SK-N-SH treated with all-trans-retinoic acid at 6 μM for 48 hours (cell line): ENCODE measurements at regions not wholly inside any gene's neighbourhood (a gene's known extent, or its start where the extent isn't known, plus 50 kb on each side); places are given as distances from the start of the nearest gene placed in this dataset.

Source experiments
- ATAC-seq: fragments of 200-7000 bp; cut with Tn5 transposase; 3 replicates; pipeline ENCODE4 v1.9.1; 2020; ENCODE audit warnings: mild to moderate bottlenecking, moderate library complexity
- ARNTL ChIP-seq: fragments of 450-650 bp; formaldehyde crosslinking; IDR thresholded peaks from 2 replicates; pipeline ENCODE4 v1.5.0; 2020; ENCODE audit warnings: low read depth, mild to moderate bottlenecking, moderate library complexity, borderline replicate concordance
- BACH2 ChIP-seq: fragments of 250-450 bp; sonication (Bioruptor Pico); IDR thresholded peaks from 2 replicates; pipeline ENCODE4 v1.9.0; 2021; ENCODE audit warnings: mild to moderate bottlenecking, borderline replicate concordance
- CREB5 ChIP-seq: fragments of 250-450 bp; sonication (Bioruptor Pico); IDR thresholded peaks from 2 replicates; pipeline ENCODE4 v1.5.1; 2020; ENCODE audit warnings: low read depth, mild to moderate bottlenecking, moderate library complexity
- CSDC2 ChIP-seq: fragments of 250-450 bp; sonication (Bioruptor Pico); IDR thresholded peaks from 2 replicates; pipeline ENCODE4 v1.5.0; 2020; ENCODE audit warnings: mild to moderate bottlenecking, moderate library complexity
- ESRRG ChIP-seq: fragments of 250-450 bp; sonication (Bioruptor Pico); IDR thresholded peaks from 2 replicates; pipeline ENCODE4 v1.6.1; 2021; ENCODE audit warnings: mild to moderate bottlenecking
- GLIS3 ChIP-seq: fragments of 250-450 bp; sonication (Bioruptor Pico); IDR thresholded peaks from 2 replicates; pipeline ENCODE4 v1.5.0; 2020; ENCODE audit warnings: mild to moderate bottlenecking, moderate library complexity
- ISL1 ChIP-seq: fragments of 250-450 bp; sonication (Bioruptor Pico); IDR thresholded peaks from 2 replicates; pipeline ENCODE4 v2.1.2; 2022; ENCODE audit warnings: mild to moderate bottlenecking, moderate library complexity
- OSR1 ChIP-seq: fragments of 250-450 bp; sonication (Bioruptor Pico); IDR thresholded peaks from 2 replicates; pipeline ENCODE4 v1.8.0; 2022; ENCODE audit warnings: moderate library complexity, mild to moderate bottlenecking, inconsistent platforms
- POU6F1 ChIP-seq: fragments of 250-450 bp; sonication (Bioruptor Pico); IDR thresholded peaks from 2 replicates; pipeline ENCODE4 v1.8.0; 2021; ENCODE audit warnings: low read depth, mild to moderate bottlenecking, moderate library complexity, borderline replicate concordance
- PPARA ChIP-seq: fragments of 250-450 bp; sonication (Bioruptor Pico); IDR thresholded peaks from 2 replicates; pipeline ENCODE4 v1.5.0; 2020; ENCODE audit warnings: mild to moderate bottlenecking, borderline replicate concordance
- RARB ChIP-seq: fragments of 250-450 bp; sonication (Bioruptor Pico); IDR thresholded peaks from 2 replicates; pipeline ENCODE4 v1.8.0; 2021; ENCODE audit warnings: mild to moderate bottlenecking, moderate library complexity
- SNAI2 ChIP-seq: fragments of 250-450 bp; sonication (Bioruptor Pico); IDR thresholded peaks from 2 replicates; pipeline ENCODE4 v1.5.0; 2020; ENCODE audit warnings: mild to moderate bottlenecking, moderate library complexity
- TCF4 ChIP-seq: fragments of 250-450 bp; sonication (Bioruptor Pico); IDR thresholded peaks from 2 replicates; pipeline ENCODE4 v1.8.0; 2021; ENCODE audit warnings: mild to moderate bottlenecking, moderate library complexity, borderline replicate concordance
- ZC3H10 ChIP-seq: fragments of 250-450 bp; sonication (Bioruptor Pico); IDR thresholded peaks from 2 replicates; pipeline ENCODE4 v1.5.1; 2021; ENCODE audit warnings: mild to moderate bottlenecking, moderate library complexity
- ZFP3 ChIP-seq: fragments of 250-450 bp; sonication (Bioruptor Pico); IDR thresholded peaks from 2 replicates; pipeline ENCODE4 v1.5.0; 2020; ENCODE audit warnings: mild to moderate bottlenecking, moderate library complexity
- ZFP30 ChIP-seq: fragments of 450-650 bp; formaldehyde crosslinking; IDR thresholded peaks from 2 replicates; pipeline ENCODE4 v1.5.0; 2022; ENCODE audit warnings: mild to moderate bottlenecking, moderate library complexity
- ZNF565 ChIP-seq: fragments of 450-650 bp; formaldehyde crosslinking; conservative IDR thresholded peaks from 2 replicates; pipeline ENCODE4 v1.5.0; 2020; ENCODE audit warnings: low read depth, mild to moderate bottlenecking, moderate library complexity
- ZNF70 ChIP-seq: fragments of 450-650 bp; formaldehyde crosslinking; IDR thresholded peaks from 2 replicates; pipeline ENCODE4 v1.5.0; 2020; ENCODE audit warnings: mild to moderate bottlenecking, moderate library complexity
- ZNF8 ChIP-seq: fragments of 450-650 bp; formaldehyde crosslinking; IDR thresholded peaks from 2 replicates; pipeline ENCODE4 v1.5.0; 2020; ENCODE audit warnings: mild to moderate bottlenecking, moderate library complexity
- TF ChIP-seq, protein P1 (sequence below): fragments of 250-450 bp; sonication (Bioruptor Pico); IDR thresholded peaks from 2 replicates; pipeline ENCODE4 v1.5.0; 2020; ENCODE audit warnings: mild to moderate bottlenecking, moderate library complexity
- TF ChIP-seq, protein P2 (sequence below): fragments of 250-450 bp; sonication (Bioruptor Pico); IDR thresholded peaks from 2 replicates; pipeline ENCODE4 v1.5.1; 2021; ENCODE audit warnings: mild to moderate bottlenecking, moderate library complexity
- TF ChIP-seq, protein P3 (sequence below): fragments of 250-450 bp; sonication (Bioruptor Pico); IDR thresholded peaks from 2 replicates; pipeline ENCODE4 v1.8.0; 2020; ENCODE audit warnings: mild to moderate bottlenecking, moderate library complexity, borderline replicate concordance

- no peak for ATAC-seq
- no peak for TF ChIP-seq PPARA (CRISPR knock-in tag)
Measured at GRCh38 chr2:158732573-158733429, 62.3 kb upstream of the DAPL1 start.

DNA sequence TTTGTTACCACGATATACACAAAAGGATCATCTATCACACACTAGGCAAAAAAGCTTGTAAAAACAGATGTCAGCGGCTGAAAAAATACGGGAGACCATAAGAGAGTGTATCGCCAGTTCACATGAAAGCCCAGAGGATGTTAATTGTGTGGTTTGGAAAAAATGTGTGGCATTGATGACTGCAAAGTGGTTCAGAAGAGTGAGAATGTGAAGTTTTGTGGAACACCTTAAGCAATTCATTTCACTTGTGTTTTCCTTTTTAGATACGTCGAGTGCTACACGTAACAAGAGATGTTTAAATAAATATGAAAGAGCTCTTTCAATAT lies 61.7 kb upstream of the DAPL1 start:
- no peak for TF ChIP-seq ZNF565 (CRISPR knock-in tag)
- TF ChIP-seq, protein P1, sequence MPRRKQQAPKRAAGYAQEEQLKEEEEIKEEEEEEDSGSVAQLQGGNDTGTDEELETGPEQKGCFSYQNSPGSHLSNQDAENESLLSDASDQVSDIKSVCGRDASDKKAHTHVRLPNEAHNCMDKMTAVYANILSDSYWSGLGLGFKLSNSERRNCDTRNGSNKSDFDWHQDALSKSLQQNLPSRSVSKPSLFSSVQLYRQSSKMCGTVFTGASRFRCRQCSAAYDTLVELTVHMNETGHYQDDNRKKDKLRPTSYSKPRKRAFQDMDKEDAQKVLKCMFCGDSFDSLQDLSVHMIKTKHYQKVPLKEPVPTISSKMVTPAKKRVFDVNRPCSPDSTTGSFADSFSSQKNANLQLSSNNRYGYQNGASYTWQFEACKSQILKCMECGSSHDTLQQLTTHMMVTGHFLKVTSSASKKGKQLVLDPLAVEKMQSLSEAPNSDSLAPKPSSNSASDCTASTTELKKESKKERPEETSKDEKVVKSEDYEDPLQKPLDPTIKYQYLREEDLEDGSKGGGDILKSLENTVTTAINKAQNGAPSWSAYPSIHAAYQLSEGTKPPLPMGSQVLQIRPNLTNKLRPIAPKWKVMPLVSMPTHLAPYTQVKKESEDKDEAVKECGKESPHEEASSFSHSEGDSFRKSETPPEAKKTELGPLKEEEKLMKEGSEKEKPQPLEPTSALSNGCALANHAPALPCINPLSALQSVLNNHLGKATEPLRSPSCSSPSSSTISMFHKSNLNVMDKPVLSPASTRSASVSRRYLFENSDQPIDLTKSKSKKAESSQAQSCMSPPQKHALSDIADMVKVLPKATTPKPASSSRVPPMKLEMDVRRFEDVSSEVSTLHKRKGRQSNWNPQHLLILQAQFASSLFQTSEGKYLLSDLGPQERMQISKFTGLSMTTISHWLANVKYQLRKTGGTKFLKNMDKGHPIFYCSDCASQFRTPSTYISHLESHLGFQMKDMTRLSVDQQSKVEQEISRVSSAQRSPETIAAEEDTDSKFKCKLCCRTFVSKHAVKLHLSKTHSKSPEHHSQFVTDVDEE (CRISPR knock-in tag) = no peak
- TF ChIP-seq SNAI2 = no peak
- TF ChIP-seq CREB5 (CRISPR knock-in tag) = no peak
- TF ChIP-seq, protein P2, sequence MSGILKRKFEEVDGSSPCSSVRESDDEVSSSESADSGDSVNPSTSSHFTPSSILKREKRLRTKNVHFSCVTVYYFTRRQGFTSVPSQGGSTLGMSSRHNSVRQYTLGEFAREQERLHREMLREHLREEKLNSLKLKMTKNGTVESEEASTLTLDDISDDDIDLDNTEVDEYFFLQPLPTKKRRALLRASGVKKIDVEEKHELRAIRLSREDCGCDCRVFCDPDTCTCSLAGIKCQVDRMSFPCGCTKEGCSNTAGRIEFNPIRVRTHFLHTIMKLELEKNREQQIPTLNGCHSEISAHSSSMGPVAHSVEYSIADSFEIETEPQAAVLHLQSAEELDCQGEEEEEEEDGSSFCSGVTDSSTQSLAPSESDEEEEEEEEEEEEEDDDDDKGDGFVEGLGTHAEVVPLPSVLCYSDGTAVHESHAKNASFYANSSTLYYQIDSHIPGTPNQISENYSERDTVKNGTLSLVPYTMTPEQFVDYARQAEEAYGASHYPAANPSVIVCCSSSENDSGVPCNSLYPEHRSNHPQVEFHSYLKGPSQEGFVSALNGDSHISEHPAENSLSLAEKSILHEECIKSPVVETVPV (CRISPR knock-in tag) = no peak
- TF ChIP-seq ARNTL (CRISPR knock-in tag) = no peak
- no peak for TF ChIP-seq OSR1
- no peak for TF ChIP-seq ZNF8 (CRISPR knock-in tag)
- TF ChIP-seq BACH2 (CRISPR knock-in tag) = no peak
- no peak for TF ChIP-seq ISL1 (CRISPR knock-in tag)
- TF ChIP-seq TCF4 = no peak
- TF ChIP-seq, all 23 proteins: peak for 0
- ATAC-seq = no peak

DNA sequence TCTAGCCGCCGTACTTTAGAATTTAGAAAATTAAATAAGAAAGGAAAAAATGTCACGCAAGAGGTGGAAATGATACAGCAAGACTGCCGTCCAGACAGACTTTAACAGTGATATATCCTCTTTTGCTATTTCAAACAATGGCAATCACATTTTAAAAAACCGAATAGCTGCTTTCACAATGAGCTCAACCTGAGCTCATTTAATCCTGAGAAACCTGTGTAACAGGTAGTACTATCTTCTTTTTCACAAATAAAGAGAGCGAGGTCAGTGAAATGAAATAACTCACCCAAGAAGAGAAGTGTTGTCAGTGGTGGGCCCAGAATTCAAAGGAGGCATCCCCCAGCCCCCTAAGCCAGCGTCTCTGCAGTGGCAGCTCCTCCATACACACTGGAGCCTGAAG lies 60.7 kb upstream of the DAPL1 start:
- TF ChIP-seq POU6F1 = no peak
- TF ChIP-seq TCF4 = no peak
- TF ChIP-seq, protein P1 (CRISPR knock-in tag) = no peak
- TF ChIP-seq SNAI2 = no peak
- no peak for TF ChIP-seq ESRRG (CRISPR knock-in tag)
- TF ChIP-seq ZFP3 = no peak
- no peak for TF ChIP-seq CSDC2
- no peak for TF ChIP-seq ZFP30 (CRISPR knock-in tag)
- no peak for TF ChIP-seq OSR1
- TF ChIP-seq, protein P2 (CRISPR knock-in tag) = no peak
- no peak for TF ChIP-seq GLIS3 (CRISPR knock-in tag)
- no peak for TF ChIP-seq ZC3H10 (CRISPR knock-in tag)
- TF ChIP-seq RARB (CRISPR knock-in tag) = no peak
- no peak for TF ChIP-seq ISL1 (CRISPR knock-in tag)
- TF ChIP-seq ARNTL (CRISPR knock-in tag) = no peak
- TF ChIP-seq PPARA (CRISPR knock-in tag) = no peak
- no peak for TF ChIP-seq ZNF70 (CRISPR knock-in tag)
- TF ChIP-seq ZNF565 (CRISPR knock-in tag) = no peak
- TF ChIP-seq, protein P3, sequence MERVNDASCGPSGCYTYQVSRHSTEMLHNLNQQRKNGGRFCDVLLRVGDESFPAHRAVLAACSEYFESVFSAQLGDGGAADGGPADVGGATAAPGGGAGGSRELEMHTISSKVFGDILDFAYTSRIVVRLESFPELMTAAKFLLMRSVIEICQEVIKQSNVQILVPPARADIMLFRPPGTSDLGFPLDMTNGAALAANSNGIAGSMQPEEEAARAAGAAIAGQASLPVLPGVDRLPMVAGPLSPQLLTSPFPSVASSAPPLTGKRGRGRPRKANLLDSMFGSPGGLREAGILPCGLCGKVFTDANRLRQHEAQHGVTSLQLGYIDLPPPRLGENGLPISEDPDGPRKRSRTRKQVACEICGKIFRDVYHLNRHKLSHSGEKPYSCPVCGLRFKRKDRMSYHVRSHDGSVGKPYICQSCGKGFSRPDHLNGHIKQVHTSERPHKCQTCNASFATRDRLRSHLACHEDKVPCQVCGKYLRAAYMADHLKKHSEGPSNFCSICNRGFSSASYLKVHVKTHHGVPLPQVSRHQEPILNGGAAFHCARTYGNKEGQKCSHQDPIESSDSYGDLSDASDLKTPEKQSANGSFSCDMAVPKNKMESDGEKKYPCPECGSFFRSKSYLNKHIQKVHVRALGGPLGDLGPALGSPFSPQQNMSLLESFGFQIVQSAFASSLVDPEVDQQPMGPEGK (CRISPR knock-in tag) = no peak
- no peak for ATAC-seq
